DMS 273 (cell line): ENCODE measurements at regions not wholly inside any gene's neighbourhood (a gene's known extent, or its start where the extent isn't known, plus 50 kb on each side); places are given as distances from the start of the nearest gene placed in this dataset.

Experiments used
- DNase-seq: peaks from one replicate; lab custom pipeline; 2025; ENCODE audit not compliant: unreplicated experiment; lab: John Stamatoyannopoulos, UW

- DNase-seq = no peak
These were observed 221.6 kb downstream of the ENGASE start for GRCh38 chr17:79296243-79296642.

- no peak for DNase-seq
These were observed 220.7 kb downstream of the ENGASE start for GRCh38 chr17:79295307-79295706.

GRCh38 chr17:79294459-79295071, 219.9 kb downstream of the ENGASE start:
- DNase-seq = peak; percentile 23

GRCh38 chr17:79292501-79292900, 217.9 kb downstream of the ENGASE start:
- DNase-seq = no peak

- DNase-seq = no peak
These were observed 216.8 kb downstream of the ENGASE start for GRCh38 chr17:79291391-79291790.

GRCh38 chr17:79290726-79291125, 216.1 kb downstream of the ENGASE start:
- DNase-seq = no peak

- peak; percentile 31 for DNase-seq
These were observed 214.3 kb downstream of the ENGASE start for GRCh38 chr17:79288950-79289349.

GRCh38 chr17:79286440-79286839, 211.8 kb downstream of the ENGASE start:
- DNase-seq = no peak

GRCh38 chr17:79285973-79286372, 211.3 kb downstream of the ENGASE start:
- no peak for DNase-seq

- no peak for DNase-seq
These were observed 207.7 kb downstream of the ENGASE start for GRCh38 chr17:79282294-79282693.

GRCh38 chr17:79281803-79282202, 207.2 kb downstream of the ENGASE start:
- DNase-seq = no peak

- DNase-seq = no peak
These were observed 206.4 kb downstream of the ENGASE start for GRCh38 chr17:79280866-79281572.

GRCh38 chr17:79280010-79280409, 205.4 kb downstream of the ENGASE start:
- no peak for DNase-seq

- DNase-seq = no peak
These were observed 204.7 kb downstream of the ENGASE start for GRCh38 chr17:79279320-79279719.

GRCh38 chr17:79276821-79277220, 202.2 kb downstream of the ENGASE start:
- peak; percentile 88 for DNase-seq

- no peak for DNase-seq
These were observed 199.0 kb downstream of the ENGASE start for GRCh38 chr17:79273660-79274059.

GRCh38 chr17:79272666-79273219, 198.1 kb downstream of the ENGASE start:
- DNase-seq = peak; percentile 38

GRCh38 chr17:79272220-79272619, 197.6 kb downstream of the ENGASE start:
- DNase-seq = no peak

- DNase-seq = no peak
These were observed 195.0 kb downstream of the ENGASE start for GRCh38 chr17:79269620-79270019.

GRCh38 chr17:79263191-79263590, 188.6 kb downstream of the ENGASE start:
- no peak for DNase-seq

- no peak for DNase-seq
These were observed 188.0 kb downstream of the ENGASE start for GRCh38 chr17:79262624-79263023.

GRCh38 chr17:79261355-79262072, 186.9 kb downstream of the ENGASE start:
- DNase-seq = no peak
